ENCODE measurements at regions not wholly inside any gene's neighbourhood (a gene's known extent, or its start where the extent isn't known, plus 50 kb on each side); places are given as distances from the start of the nearest gene placed in this dataset.

DNA sequence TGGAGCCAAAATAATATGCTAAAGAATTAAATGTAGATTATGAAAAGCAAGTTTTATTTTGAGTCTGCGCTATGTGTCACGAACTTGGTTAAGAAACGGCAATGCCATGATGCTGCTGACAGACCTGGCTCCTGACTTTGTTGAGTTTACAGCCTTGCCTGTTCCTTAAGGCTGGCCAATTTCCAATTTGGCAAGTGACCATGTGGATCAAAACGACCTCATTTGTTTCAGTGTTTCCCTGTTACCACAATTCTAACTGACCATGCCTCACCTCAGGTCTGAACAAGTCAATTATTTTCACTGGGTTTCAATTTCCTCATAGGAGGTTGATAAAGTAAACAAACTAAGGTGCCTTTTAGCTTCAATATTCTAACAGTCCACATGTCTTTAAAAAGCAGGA lies 461.4 kb downstream of the ZNF608 start:
- no peak for TF ChIP-seq ZC3H10 (CRISPR knock-in tag; IDR thresholded peaks at IDR 0.05)
- TF ChIP-seq ARNTL (CRISPR knock-in tag; IDR thresholded peaks at IDR 0.05; ENCODE audit: borderline replicate concordance, low read depth), result no peak
- TF ChIP-seq, protein P1, sequence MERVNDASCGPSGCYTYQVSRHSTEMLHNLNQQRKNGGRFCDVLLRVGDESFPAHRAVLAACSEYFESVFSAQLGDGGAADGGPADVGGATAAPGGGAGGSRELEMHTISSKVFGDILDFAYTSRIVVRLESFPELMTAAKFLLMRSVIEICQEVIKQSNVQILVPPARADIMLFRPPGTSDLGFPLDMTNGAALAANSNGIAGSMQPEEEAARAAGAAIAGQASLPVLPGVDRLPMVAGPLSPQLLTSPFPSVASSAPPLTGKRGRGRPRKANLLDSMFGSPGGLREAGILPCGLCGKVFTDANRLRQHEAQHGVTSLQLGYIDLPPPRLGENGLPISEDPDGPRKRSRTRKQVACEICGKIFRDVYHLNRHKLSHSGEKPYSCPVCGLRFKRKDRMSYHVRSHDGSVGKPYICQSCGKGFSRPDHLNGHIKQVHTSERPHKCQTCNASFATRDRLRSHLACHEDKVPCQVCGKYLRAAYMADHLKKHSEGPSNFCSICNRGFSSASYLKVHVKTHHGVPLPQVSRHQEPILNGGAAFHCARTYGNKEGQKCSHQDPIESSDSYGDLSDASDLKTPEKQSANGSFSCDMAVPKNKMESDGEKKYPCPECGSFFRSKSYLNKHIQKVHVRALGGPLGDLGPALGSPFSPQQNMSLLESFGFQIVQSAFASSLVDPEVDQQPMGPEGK (CRISPR knock-in tag; IDR thresholded peaks at IDR 0.05; ENCODE audit: borderline replicate concordance), result no peak
- no peak for ATAC-seq

DNA sequence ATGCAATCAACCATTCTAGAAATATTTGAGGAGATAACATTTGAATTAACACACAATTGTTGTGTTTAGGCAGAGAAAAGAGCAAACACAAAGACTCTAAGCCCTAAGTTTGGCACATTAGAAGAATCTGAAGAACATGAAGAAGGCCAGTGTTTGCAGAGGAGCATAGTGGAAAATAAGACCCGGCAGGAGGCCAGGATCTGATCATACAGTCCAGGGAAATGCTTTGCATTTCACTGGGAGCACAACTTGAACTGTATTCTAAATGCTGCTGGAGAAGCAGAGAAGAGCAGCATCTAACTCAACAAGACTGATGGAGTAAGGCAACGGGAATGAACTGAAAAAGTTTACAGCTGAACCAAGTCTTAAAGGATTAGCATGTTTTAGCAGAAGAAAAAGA lies 463.4 kb downstream of the ZNF608 start:
- TF ChIP-seq TCF4 (CRISPR knock-in tag; IDR thresholded peaks at IDR 0.05; ENCODE audit: borderline replicate concordance), result no peak
- TF ChIP-seq, protein P1 (CRISPR knock-in tag; IDR thresholded peaks at IDR 0.05; ENCODE audit: borderline replicate concordance), result no peak
- TF ChIP-seq, protein P2, sequence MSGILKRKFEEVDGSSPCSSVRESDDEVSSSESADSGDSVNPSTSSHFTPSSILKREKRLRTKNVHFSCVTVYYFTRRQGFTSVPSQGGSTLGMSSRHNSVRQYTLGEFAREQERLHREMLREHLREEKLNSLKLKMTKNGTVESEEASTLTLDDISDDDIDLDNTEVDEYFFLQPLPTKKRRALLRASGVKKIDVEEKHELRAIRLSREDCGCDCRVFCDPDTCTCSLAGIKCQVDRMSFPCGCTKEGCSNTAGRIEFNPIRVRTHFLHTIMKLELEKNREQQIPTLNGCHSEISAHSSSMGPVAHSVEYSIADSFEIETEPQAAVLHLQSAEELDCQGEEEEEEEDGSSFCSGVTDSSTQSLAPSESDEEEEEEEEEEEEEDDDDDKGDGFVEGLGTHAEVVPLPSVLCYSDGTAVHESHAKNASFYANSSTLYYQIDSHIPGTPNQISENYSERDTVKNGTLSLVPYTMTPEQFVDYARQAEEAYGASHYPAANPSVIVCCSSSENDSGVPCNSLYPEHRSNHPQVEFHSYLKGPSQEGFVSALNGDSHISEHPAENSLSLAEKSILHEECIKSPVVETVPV (CRISPR knock-in tag; IDR thresholded peaks at IDR 0.05), result no peak
- TF ChIP-seq ZC3H10 (CRISPR knock-in tag; IDR thresholded peaks at IDR 0.05), result no peak
- TF ChIP-seq ESRRG (CRISPR knock-in tag; IDR thresholded peaks at IDR 0.05), result no peak
- no peak for TF ChIP-seq GLIS3 (CRISPR knock-in tag; IDR thresholded peaks at IDR 0.05)
- no peak for TF ChIP-seq ZFP30 (CRISPR knock-in tag; IDR thresholded peaks at IDR 0.05)
- no peak for TF ChIP-seq ISL1 (CRISPR knock-in tag; IDR thresholded peaks at IDR 0.05)
- no peak for TF ChIP-seq CSDC2 (CRISPR knock-in tag; IDR thresholded peaks at IDR 0.05)
- no peak for TF ChIP-seq ZNF8 (CRISPR knock-in tag; IDR thresholded peaks at IDR 0.05)
- TF ChIP-seq, protein P3, sequence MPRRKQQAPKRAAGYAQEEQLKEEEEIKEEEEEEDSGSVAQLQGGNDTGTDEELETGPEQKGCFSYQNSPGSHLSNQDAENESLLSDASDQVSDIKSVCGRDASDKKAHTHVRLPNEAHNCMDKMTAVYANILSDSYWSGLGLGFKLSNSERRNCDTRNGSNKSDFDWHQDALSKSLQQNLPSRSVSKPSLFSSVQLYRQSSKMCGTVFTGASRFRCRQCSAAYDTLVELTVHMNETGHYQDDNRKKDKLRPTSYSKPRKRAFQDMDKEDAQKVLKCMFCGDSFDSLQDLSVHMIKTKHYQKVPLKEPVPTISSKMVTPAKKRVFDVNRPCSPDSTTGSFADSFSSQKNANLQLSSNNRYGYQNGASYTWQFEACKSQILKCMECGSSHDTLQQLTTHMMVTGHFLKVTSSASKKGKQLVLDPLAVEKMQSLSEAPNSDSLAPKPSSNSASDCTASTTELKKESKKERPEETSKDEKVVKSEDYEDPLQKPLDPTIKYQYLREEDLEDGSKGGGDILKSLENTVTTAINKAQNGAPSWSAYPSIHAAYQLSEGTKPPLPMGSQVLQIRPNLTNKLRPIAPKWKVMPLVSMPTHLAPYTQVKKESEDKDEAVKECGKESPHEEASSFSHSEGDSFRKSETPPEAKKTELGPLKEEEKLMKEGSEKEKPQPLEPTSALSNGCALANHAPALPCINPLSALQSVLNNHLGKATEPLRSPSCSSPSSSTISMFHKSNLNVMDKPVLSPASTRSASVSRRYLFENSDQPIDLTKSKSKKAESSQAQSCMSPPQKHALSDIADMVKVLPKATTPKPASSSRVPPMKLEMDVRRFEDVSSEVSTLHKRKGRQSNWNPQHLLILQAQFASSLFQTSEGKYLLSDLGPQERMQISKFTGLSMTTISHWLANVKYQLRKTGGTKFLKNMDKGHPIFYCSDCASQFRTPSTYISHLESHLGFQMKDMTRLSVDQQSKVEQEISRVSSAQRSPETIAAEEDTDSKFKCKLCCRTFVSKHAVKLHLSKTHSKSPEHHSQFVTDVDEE (CRISPR knock-in tag; IDR thresholded peaks at IDR 0.05), result no peak
- no peak for TF ChIP-seq SNAI2 (CRISPR knock-in tag; IDR thresholded peaks at IDR 0.05)
- TF ChIP-seq OSR1 (CRISPR knock-in tag; IDR thresholded peaks at IDR 0.05), result no peak
- TF ChIP-seq TOX (CRISPR knock-in tag; IDR thresholded peaks at IDR 0.05; ENCODE audit: borderline replicate concordance), result no peak
- TF ChIP-seq, protein P4, sequence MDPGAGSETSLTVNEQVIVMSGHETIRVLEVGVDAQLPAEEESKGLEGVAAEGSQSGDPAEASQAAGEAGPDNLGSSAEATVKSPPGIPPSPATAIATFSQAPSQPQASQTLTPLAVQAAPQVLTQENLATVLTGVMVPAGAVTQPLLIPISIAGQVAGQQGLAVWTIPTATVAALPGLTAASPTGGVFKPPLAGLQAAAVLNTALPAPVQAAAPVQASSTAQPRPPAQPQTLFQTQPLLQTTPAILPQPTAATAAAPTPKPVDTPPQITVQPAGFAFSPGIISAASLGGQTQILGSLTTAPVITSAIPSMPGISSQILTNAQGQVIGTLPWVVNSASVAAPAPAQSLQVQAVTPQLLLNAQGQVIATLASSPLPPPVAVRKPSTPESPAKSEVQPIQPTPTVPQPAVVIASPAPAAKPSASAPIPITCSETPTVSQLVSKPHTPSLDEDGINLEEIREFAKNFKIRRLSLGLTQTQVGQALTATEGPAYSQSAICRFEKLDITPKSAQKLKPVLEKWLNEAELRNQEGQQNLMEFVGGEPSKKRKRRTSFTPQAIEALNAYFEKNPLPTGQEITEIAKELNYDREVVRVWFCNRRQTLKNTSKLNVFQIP (CRISPR knock-in tag; IDR thresholded peaks at IDR 0.05; ENCODE audit: borderline replicate concordance, low read depth), result no peak
- no peak for TF ChIP-seq ZNF70 (CRISPR knock-in tag; IDR thresholded peaks at IDR 0.05)
- no peak for TF ChIP-seq ZNF565 (CRISPR knock-in tag; conservative IDR thresholded peaks at IDR 0.05; ENCODE audit: low read depth)
- no peak for TF ChIP-seq BACH2 (CRISPR knock-in tag; IDR thresholded peaks at IDR 0.05; ENCODE audit: borderline replicate concordance)
- no peak for TF ChIP-seq ZFP3 (CRISPR knock-in tag; IDR thresholded peaks at IDR 0.05)
- ATAC-seq, result no peak

DNA sequence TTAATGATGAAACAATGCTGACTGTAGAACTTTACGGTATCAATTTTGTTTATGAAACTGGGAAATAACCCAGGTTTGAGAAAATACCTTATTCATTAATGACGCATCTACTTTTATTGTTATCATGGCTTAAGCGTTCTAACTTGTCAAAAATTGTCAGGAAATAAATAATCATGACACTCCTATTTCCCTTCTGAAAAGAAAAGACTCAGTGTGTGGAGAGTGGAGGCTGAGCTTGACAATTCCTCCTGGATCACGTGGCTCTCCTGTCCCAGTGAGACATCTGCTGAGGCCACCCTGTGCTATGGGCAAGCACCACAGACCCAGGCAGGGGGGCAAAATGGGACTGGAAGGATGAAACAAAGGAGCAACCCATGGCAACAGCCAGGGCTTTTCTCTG lies 466.4 kb downstream of the ZNF608 start:
- TF ChIP-seq GLIS3 (CRISPR knock-in tag; IDR thresholded peaks at IDR 0.05) (no peak), ARNTL (CRISPR knock-in tag; IDR thresholded peaks at IDR 0.05; ENCODE audit: borderline replicate concordance, low read depth) (no peak), SNAI2 (CRISPR knock-in tag; IDR thresholded peaks at IDR 0.05) (no peak), BACH2 (CRISPR knock-in tag; IDR thresholded peaks at IDR 0.05; ENCODE audit: borderline replicate concordance) (no peak), ZNF565 (CRISPR knock-in tag; conservative IDR thresholded peaks at IDR 0.05; ENCODE audit: low read depth) (no peak), ISL1 (CRISPR knock-in tag; IDR thresholded peaks at IDR 0.05) (no peak), OSR1 (CRISPR knock-in tag; IDR thresholded peaks at IDR 0.05) (no peak), ESRRG (CRISPR knock-in tag; IDR thresholded peaks at IDR 0.05) (no peak), TCF4 (CRISPR knock-in tag; IDR thresholded peaks at IDR 0.05; ENCODE audit: borderline replicate concordance) (no peak)
- TF ChIP-seq, protein P2 (CRISPR knock-in tag; IDR thresholded peaks at IDR 0.05), result no peak
- TF ChIP-seq, protein P5, sequence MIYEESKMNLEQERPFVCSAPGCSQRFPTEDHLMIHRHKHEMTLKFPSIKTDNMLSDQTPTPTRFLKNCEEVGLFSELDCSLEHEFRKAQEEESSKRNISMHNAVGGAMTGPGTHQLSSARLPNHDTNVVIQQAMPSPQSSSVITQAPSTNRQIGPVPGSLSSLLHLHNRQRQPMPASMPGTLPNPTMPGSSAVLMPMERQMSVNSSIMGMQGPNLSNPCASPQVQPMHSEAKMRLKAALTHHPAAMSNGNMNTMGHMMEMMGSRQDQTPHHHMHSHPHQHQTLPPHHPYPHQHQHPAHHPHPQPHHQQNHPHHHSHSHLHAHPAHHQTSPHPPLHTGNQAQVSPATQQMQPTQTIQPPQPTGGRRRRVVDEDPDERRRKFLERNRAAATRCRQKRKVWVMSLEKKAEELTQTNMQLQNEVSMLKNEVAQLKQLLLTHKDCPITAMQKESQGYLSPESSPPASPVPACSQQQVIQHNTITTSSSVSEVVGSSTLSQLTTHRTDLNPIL (CRISPR knock-in tag; IDR thresholded peaks at IDR 0.05; ENCODE audit: low read depth), result no peak
- ATAC-seq, result no peak
